HG02943 (cell line): ENCODE measurements at regions not wholly inside any gene's neighbourhood (a gene's known extent, or its start where the extent isn't known, plus 50 kb on each side); places are given as distances from the start of the nearest gene placed in this dataset.
"Not testable (repeated sequence)": the region's sequence is repeated elsewhere in the genome, so short reads cannot be mapped to it uniquely, and the experiment has no call there.

Source experiments
- ATAC-seq: cut with Tn5 transposase; IDR thresholded peaks from one replicate; pipeline ENCODE4 v1.9.1; 2021; ENCODE audit warnings: mild to moderate bottlenecking, low read depth, moderate library complexity; ENCODE audit not compliant: unreplicated experiment

- no peak for ATAC-seq
These were observed 635.9 kb downstream of the SUCLG1 start for GRCh38 chr2:83823229-83823628.

GRCh38 chr2:83817511-83817910, 641.6 kb downstream of the SUCLG1 start:
- ATAC-seq, result no peak

- no peak for ATAC-seq
These were observed 650.2 kb downstream of the SUCLG1 start for GRCh38 chr2:83808878-83809277.

GRCh38 chr2:83802604-83803003, 656.5 kb downstream of the SUCLG1 start:
- ATAC-seq, result no peak

GRCh38 chr2:83795777-83796176, 663.3 kb downstream of the SUCLG1 start:
- no peak for ATAC-seq

- not testable (repeated sequence) for ATAC-seq
These were observed 668.6 kb downstream of the SUCLG1 start for GRCh38 chr2:83790467-83790866.

- ATAC-seq, result not testable (repeated sequence)
These were observed 669.4 kb downstream of the SUCLG1 start for GRCh38 chr2:83789674-83790073.

GRCh38 chr2:83788938-83789566, 670.0 kb downstream of the SUCLG1 start:
- ATAC-seq, result not testable (repeated sequence)

GRCh38 chr2:83787189-83787588, 671.9 kb downstream of the SUCLG1 start:
- ATAC-seq, result no peak

GRCh38 chr2:83786140-83786539, 672.9 kb downstream of the SUCLG1 start:
- no peak for ATAC-seq

GRCh38 chr2:83784947-83785346, 674.1 kb downstream of the SUCLG1 start:
- no peak for ATAC-seq

GRCh38 chr2:83784315-83784714, 674.8 kb downstream of the SUCLG1 start:
- no peak for ATAC-seq

GRCh38 chr2:83782122-83782521, 677.0 kb downstream of the SUCLG1 start:
- no peak for ATAC-seq

GRCh38 chr2:83764447-83765005, 694.6 kb downstream of the SUCLG1 start:
- ATAC-seq, result no peak

GRCh38 chr2:83757329-83757728, 701.8 kb downstream of the SUCLG1 start:
- ATAC-seq, result no peak

- no peak for ATAC-seq
These were observed 702.9 kb downstream of the SUCLG1 start for GRCh38 chr2:83756219-83756618.

- ATAC-seq, result no peak
These were observed 711.9 kb downstream of the SUCLG1 start for GRCh38 chr2:83747141-83747540.

- no peak for ATAC-seq
These were observed 714.2 kb downstream of the SUCLG1 start for GRCh38 chr2:83744855-83745254.

- ATAC-seq, result no peak
These were observed 716.8 kb downstream of the SUCLG1 start for GRCh38 chr2:83742117-83742782.

- no peak for ATAC-seq
These were observed 728.9 kb downstream of the SUCLG1 start for GRCh38 chr2:83730223-83730622.

GRCh38 chr2:83725735-83726134, 733.3 kb downstream of the SUCLG1 start:
- ATAC-seq, result no peak

GRCh38 chr2:83705146-83705545, 753.9 kb downstream of the SUCLG1 start:
- no peak for ATAC-seq
